ENCODE measurements at regions not wholly inside any gene's neighbourhood (a gene's known extent, or its start where the extent isn't known, plus 50 kb on each side); places are given as distances from the start of the nearest gene placed in this dataset.
A peak's percentile ranks its signal among the peaks of the same experiment; 100 is the strongest.

DNA sequence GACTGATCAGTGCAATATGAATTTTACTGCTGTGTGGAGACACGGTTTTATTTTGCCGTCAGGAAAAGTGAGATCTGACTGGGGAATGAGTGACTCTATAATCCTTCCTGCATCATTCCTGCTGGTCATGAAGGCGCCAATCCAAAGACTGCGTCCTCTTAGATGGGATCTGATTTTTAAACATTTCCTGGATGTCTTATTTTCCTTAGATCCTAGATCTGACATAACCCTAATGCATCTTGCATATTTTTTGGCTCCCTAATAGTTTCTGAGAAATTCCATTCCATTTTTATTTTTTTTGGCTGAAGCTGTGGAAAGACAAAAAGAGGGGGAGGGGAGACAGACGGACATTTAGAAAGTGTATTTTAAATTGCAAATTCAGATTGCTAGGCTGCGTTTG is 454.9 kb upstream of the FAT1 start:
- DNase-seq (ENCODE audit: low spot score): peak; percentile 8

DNA sequence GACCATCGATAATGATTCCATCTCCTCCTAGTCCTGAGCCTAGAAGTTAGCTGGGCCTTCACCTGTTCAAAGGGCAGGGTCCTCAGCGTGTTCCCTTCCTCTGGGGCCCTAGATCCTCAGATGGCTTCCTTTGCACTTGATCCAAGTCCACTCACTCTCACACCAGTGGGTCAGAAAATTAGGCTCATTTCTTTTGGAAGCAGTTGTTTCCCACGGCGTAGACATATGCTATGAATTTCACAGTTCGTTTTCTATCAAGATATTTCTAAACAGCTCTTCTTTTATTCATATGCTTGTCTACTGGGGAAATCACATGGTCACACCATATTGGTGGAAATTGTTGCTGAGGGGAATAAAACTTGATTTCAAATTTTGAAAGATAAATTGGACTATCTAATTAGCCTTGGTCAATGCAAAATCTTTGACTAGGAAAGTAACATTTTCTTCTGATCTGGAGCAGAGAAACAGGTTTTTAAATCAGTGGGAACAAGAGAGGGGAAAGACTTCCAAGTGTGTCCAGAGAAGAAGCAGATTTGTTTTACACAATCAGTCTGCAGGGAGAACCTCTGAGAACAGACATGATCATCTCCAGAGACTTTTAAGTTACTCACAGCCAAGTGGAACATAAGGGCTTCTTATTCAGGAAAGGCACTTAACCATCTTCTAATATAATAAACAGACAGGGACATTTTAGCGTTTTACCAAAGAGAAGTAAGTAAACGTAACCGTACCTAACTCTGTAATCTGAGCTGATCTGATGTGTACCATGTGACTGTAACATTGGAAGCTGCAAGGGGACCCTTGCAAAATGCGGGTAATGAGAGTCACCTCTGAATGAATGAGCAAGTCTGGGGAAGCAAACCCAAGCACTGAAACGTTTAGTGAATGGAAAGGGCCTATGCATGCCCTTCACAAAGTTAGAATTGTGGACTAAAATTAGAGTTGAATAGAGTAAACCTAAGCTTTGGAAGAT is 455.7 kb upstream of the FAT1 start:
- DNase-seq (ENCODE audit: low spot score): peak; percentile 17

DNA sequence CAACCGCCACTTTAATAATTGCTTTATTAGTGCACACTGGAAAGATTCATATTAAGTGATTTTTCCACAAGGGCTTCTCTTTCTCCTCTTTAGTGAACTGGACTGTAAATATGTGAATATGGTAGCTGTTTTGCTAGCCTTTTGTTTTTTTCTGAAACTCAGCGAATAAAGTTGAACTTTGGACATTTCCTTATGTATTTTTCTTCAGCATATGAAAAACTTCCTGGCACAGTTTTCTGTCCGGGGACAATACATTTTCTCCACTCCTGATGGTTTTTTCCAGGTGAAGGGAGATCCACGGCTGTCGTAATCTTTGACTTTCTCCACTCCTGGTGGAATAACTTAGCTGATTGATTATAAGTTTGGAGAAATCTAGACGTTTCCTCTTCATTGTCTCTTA is 457.4 kb upstream of the FAT1 start:
- DNase-seq (ENCODE audit: low spot score): no peak

DNA sequence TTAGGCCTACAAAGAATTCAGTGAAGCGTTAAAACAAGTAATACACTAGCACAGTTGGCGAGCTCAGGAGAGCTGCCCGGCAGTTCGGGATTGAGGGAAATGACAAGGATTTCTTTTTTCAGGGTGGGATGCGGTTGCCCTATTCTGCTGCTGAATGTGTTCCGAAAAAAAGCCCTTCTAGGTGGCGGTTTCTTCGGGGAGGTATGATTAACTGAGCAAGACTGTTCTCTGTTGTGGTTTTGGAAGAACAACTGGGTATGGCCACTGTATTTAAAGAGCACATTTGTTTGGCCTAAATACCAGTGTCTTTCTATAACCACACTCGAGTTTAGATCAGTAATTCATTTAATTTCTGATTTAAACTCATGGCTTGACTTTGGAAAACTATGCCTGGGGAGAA is 459.7 kb upstream of the FAT1 start:
- DNase-seq (ENCODE audit: low spot score): no peak

DNA sequence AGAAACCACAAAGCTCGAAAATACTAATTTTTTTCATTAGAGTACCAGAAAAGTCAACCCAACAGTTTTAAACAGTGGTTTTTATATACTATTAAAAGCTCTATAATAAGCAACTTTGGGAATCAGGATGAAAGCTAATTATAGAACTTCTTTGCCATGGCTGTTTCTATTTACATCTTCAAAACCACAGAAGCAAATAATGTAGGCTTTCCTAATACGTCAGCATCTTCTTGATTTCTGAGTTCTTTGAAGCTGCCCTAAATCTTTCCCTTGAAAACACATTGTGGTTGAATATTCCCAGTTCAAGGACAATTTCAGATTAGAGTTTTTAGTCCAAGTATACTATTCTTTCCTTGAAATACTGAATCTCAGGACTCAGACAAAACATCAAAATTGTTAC is 460.2 kb upstream of the FAT1 start:
- DNase-seq (ENCODE audit: low spot score): no peak

DNA sequence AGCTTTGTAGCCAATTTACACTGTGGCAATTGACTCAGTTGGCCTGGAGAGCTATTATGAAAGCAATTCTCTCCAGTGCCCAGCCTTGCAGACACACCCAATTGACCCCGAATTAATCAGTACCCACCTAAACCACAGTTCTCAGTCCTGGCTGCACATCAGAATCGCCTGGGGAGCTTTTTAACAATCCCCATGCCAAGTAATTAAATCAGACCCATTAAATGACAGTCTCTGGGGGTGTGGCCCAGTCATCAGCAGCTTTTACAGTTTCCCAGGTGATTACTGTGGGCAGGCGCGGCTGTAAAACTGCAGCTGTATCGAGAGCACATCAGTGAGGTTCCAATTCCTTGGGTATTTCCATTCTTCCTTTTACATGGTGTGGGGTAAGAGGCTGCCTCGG is 460.9 kb upstream of the FAT1 start:
- no peak for DNase-seq (ENCODE audit: low spot score)

DNA sequence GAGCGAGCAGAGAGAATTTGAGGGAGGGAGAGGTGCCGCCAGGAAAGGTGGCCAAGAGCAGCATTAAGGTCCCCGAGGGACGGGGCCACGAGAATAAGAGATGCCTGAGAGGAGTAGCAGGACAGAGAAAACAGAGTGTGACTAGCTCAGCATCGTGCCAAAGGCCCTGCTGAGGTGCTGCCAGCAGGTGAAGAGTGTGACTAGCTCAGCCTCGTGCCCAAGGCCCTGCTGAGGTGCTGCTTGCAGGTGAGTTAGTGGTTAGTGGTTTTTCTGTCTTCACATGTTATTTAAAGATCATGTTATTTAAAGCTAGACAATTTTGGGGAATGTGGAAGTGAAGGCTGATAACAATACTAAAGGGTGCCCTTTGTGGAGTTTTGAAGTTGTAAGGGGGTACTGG is 464.5 kb upstream of the FAT1 start:
- no peak for DNase-seq (ENCODE audit: low spot score)

DNA sequence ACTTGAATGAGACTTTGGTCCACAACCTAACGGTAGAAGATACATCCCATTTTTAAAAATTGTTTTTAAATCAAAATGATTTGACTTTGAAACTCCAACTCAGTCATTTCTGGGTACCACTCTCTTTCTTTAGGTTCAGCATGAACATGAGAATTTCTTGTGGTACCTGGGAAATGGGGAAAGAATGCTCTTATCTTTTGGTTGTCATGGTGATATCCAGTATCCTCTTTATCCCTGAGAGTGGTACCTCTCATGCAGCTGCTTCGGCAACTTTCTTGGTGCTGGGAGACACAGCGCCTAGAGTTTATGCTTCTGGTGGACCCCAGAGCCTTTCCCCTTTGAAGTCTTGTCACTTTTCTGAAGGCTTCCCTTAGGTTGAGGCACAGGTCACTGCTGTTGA is 465.1 kb upstream of the FAT1 start:
- no peak for DNase-seq (ENCODE audit: low spot score)

DNA sequence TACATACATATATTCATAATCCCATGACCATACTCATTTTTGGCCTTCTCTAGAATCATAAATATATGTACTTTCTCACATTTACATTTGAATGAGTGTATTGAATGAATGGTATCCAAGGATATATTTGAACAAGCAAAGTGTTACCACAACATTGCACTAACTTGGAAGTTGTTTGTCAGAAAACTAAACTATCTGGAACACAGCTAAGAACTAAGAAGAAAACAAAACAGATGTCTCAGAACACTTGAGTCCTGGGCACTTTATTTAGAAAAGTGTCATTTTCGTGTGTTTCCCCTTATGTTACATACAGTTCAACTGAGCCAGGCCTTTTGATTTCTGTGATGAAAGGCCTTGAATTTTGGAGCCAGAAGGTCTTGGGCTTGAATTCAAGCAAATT is 466.7 kb upstream of the FAT1 start:
- no peak for DNase-seq (ENCODE audit: low spot score)

DNA sequence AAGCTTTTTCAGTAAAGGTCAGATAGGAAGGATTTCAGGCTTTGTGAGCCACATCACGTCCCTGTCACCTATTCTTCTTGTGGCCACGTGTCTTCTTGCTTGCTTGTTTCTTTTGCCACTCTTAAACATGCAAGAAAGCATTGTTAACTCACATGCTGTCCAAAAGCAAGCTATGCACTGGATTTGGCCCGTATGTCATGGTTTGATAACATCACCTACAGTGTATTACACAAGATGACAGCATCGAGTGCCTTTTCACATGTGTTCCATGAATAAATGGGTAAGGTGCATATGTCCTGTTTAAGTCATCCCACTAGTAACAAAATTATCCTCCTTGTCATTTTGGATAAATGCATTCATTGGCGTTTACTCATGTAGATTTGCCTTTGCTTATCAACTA is 468.0 kb upstream of the FAT1 start:
- no peak for DNase-seq (ENCODE audit: low spot score)

DNA sequence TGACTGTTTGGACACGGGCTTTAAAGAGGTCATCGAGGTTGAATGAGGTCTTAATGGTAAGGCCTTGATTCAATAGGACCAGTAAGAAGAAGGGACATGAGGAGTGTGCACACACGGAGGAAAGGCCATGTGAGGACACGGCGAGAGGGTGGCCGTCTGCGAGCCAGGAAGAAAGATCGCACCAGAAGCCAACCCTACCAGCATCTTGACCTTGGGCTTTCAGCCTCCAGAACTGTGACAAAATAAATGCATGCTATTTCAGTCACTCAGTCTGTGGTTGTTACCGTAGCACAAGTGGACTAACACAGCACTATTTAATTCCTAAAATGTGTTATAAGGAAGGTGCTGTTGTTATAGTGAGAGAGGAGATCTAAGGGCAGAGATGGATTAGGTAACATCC is 468.6 kb upstream of the FAT1 start:
- no peak for DNase-seq (ENCODE audit: low spot score)

DNA sequence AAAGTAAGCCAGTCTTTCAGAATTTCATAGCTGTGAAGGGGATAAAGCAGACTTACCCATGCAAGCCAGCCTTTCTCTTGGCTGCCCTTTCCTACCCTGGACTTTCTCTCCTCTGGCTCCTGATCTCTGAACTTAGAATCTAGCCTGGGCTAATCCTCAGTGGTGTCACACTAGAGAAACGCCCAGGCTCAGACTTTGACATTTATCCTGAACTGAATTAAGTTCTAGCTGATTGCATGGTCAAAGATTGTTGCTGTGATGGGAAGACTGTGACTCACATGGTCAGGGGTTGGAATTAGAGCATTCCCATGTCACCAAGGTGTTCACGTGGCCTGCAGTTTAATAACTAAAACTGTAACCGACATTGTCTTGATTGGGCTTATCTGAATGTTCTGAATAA is 469.5 kb upstream of the FAT1 start:
- peak; percentile 73 for DNase-seq (ENCODE audit: low spot score)

DNA sequence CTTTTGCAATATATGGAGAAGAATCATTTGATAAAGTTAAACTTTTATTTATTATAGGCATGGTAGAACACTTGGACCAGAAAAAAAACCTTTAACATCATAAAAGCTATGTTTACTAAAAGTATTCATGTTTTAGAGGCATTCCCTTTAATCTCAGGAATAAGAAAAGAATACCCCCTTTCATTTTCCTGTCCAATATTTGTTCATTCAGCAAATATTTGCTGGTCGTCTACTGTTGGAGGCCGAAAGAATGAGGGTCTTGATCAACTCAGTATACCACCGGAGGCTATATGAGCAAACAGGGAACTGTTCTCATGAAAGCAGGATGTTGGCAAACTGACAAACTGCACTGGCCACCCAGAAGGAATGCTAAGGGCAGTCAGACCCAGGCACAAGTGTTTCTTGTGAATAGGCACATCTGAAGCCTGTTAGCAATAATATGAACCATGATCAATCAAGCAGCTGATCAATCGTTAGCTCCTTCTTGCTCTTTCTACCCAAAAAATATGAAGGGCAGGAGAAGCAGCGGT is 480.8 kb upstream of the FAT1 start:
- DNase-seq (ENCODE audit: low spot score): no peak

DNA sequence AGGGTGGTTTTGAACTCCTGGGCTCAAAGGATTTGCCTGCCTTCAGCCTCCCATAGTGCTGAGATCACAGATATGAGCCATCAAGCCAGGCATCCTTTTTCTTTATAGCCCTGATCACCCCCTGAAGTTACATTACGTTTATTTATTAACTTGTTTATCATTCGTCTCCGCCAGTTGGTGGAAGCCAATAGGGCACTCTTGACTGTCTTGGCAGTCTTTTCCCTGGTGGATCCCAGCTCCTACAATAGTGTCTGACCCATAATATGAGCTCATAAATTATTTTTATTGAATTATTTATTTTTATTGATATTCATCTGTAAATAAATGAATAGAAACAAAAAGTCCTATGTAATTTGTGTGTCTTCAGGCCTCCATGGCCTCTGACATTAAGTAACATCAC is 484.3 kb upstream of the FAT1 start:
- DNase-seq (ENCODE audit: low spot score): no peak

DNA sequence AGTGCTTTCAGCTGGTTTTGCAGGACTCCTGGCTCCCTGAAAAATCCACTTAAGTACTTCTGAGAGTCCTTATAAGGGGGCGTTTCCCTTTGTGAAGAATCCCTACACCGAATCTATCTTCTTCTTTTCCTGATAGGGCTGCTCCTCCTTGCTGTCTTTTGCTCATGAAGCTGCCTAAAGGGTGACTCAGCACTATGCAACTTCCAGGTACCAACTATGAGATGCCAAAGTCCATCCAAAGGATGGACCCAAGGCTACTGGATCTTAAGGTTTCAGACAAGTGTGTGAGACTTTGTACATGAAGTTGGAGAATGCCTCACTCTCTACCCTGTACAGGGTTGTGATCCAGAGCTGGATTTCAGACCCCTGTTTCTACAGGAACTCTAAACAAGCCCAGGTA is 485.0 kb upstream of the FAT1 start:
- no peak for DNase-seq (ENCODE audit: low spot score)

DNA sequence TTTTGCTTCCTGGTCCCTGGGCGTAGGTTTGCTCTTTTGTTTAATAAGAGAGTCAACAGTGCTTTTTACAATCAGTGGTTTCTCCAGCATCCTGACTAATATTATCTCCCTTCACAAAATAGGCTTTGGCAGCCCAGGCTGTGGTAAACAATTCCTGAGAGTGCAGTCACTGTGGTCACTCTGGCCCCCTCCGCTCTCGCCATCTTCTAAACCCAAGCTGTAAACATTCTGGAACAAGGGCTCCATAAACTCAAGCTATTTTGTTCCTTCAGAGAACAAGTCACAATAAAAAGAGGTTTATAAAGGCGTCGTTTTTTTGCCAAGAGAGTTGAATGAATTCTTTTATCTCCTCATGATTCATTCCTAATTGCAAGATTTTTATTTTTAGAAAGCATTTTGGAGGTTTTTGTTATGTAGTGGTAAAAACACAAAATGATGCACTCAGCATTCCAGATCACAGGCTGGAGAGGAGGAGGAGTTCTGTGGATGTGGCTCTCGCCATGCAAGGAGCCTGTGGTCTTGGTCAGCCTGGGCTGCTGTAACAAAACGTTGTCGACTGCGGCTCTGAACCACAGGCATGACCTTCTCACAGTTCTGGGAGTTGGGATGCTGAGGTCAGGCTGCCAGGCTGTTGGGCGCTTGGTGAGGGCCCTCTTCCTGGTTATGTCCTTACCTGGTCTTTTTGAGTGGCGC is 486.4 kb upstream of the FAT1 start:
- no peak for DNase-seq (ENCODE audit: low spot score)

DNA sequence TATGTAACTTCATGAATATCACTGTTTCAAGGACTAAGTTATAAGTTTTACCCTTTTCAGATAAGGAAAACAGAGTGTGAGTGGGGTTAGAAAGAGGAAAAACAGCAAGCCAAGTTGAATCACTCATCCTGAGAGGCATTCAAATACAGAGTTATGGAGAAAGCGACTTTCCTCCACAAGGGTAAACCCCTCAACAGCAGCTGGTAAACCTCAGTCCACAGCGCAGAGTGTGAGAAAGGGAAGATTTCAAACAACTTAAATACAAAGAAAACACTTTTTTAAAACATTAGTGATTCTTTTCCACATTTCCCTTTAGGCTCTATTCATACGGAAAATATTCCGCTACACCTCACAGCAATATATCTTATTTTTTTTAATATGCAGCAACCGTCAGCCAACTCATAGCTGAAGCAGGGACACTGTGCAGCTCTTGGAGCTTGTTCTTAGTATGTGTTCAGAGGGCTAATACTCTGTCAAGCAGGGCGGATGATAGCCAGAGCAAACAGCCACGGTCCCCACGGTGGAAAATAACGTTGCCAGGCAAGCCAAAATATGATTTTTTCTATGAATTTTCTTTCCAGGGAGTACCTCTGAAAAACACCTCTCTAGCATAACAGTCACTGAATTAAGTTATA is 488.9 kb upstream of the FAT1 start:
- no peak for DNase-seq (ENCODE audit: low spot score)

DNA sequence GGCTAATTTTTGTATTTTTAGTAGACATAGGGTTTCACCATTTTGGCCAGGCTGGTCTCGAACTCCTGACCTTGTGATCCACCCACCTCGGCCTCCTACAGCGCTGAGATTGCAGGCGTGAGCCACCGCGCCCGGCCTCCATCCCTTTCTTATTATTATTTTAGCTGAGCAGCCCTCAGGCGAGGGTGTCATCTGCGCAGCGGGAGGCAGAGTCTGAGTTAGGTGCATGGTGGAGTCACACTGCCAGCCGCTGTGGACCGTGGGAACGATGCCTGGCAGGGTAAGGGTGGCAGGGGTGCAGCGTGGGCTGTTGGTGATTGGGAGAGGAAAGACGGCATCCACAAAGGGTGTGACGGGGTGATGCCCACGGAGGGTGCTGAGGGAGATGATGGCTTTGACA is 491.8 kb upstream of the FAT1 start:
- DNase-seq (ENCODE audit: low spot score): no peak

DNA sequence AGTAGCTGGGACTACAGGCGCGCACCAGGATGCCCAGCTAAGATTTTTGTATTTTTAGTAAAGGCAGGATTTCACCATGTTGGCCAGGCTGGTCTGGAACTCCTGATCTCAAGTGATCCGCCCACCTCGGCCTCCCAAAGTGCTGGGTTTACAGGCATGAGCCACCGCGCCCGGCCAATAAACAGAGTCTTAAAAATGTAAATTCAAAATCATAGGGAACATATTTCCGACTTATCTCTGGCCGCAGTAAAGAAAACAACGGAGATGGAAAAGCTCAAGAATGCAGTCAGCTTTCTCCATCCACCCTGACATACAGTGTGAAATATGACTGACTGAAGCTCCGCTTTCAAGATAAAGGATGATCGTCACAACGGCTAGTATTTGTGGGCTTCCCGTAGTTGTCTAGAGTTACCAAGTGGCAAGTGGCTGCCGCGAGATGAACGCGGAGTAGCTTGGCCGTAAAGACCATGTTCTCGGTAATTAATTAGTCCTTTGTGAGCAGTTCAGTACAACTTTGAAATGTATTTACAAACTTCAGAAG is 495.1 kb upstream of the FAT1 start:
- DNase-seq (ENCODE audit: low spot score): peak; percentile 17

DNA sequence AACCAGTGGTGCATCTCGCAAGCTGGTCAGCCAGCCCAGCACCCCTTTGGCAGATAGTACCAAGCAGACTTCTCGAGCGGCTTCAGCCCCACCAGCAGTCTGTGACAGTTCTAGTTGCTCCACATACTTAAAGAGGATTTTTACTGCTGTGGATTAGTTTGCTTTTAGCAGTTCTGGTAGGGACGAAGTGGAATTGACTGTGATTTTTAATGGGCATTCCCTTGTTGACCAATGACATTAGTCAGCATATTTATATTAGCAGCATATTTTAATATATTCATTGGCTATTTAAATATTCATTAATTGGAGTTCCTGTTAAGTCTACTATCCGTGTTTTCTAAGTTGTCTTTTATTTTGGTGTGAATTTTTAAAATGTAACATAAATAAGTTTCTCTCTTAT is 500.9 kb upstream of the FAT1 start:
- peak; percentile 38 for DNase-seq (ENCODE audit: low spot score)

DNA sequence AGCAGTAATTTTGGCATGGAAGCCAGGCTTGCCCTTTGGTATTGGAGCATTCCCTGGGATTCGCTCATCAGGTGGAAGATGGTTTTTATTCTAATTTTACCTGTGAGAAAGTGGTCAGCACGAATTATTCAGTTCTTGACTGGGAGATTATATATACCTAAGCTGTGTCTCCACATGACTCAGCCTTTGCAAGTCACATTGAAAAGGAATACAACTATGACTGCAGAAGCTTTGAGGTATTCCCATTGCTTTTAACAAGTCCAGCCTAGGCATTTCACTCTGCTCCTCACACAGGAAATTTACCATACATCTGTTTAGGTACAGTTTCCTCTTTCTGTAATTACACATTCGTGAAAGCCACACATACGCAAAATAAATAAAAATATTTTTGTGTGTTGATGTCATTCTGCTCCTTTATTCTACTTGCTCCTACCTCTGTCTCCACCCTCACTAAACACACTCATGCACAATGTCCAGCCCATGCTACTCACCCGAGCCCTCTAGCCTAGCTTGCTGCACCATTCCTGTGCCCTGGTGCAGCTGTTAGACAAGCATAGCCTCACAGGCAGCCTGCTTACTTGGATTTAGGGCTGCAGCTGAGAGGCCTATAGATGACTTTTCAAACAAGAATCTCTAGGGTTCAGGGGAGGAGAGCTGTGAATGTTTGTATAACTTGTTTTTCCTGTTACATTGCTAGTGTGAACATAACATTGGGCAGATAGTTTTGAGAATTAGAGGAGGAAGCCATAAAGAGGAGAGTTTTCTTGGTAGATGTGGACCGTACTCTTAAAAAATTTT is 504.4 kb upstream of the FAT1 start:
- DNase-seq (ENCODE audit: low spot score): peak; percentile 69

All from umbilical cord (tissue), 1 donor.